ENCODE measurements at regions not wholly inside any gene's neighbourhood (a gene's known extent, or its start where the extent isn't known, plus 50 kb on each side); places are given as distances from the start of the nearest gene placed in this dataset.
"Not testable (repeated sequence)": the region's sequence is repeated elsewhere in the genome, so short reads cannot be mapped to it uniquely, and the experiment has no call there.

DNA sequence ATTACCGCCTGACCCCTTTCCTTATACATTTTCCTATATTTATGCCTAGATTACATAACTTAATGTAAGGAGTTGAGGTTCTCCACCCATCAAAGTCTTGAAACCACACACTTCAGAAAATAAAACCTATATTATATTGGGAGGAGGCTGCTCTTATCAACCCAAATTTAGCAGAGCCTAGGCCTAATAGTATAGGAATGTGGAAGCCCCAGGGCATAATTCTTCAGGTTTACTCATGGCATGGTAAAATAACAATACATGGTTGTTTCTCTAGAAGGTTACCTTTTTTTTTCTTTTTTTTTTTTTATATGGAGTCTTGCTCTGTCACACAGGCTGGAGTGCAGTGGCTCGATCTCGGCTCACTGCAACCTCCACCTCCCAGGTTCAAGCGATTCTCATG is 157.6 kb upstream of the KCTD3 start:
- POLR2A ChIA-PET; DNase-seq; H3K4me1 Mint-ChIP-seq; H3K27me3 Mint-ChIP-seq; H3K4me3 Mint-ChIP-seq; H3K36me3 Mint-ChIP-seq (ENCODE audit: low read depth); CTCF ChIA-PET; H3K9me3 Mint-ChIP-seq; H3K27ac Mint-ChIP-seq: not testable (repeated sequence)

DNA sequence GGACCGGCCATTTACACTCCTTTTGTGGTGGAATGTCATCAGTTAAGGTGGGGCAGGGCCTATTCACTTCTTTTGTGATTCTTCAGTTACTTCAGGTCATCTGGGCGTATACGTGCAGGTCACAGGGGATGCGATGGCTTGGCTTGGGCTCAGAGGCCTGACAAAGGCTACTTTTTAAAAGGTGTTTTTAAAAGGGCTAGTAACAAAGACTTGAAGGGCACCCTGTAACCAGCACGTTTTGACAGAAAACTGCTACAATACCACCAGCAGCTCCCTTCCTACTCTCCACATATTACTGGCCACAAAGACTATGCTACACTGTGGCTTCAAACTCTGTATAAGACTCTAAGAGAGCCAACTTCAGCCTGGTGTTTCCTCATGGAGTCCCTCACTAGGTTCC is 151.6 kb upstream of the KCTD3 start:
- H3K36me3 Mint-ChIP-seq (ENCODE audit: low read depth); H3K27me3 Mint-ChIP-seq; H3K4me3 Mint-ChIP-seq; H3K27ac Mint-ChIP-seq; POLR2A ChIA-PET; CTCF ChIA-PET; DNase-seq; H3K4me1 Mint-ChIP-seq; H3K9me3 Mint-ChIP-seq: not testable (repeated sequence)

DNA sequence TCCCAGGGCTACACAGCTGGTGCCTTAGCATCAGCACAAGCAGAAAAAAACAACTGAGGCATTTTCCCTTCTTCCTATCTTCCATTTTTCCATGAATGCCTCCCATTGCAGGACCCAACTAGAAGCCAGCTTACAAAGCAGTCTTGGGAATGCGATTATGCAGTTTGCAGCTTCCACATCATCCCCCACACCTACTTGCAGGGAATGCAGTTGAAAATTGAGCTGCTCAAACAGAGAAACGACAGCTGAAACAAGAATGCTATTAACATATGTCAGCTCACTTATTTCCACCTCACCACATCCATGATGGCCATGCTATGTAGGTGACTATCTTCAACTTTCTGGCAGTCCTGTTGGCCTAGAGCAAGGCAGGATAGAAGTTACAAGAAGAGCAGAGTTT is 150.6 kb upstream of the KCTD3 start:
- POLR2A ChIA-PET = no interaction called here
- CTCF ChIA-PET = no interaction called here
- Mint-ChIP-seq H3K27ac (no peak overlapping the region), H3K36me3 (ENCODE audit: low read depth) (no peaks in the 10 kb centered on the region), H3K4me1 (no peaks in the 10 kb centered on the region), H3K4me3 (no peak overlapping the region), H3K9me3 (no peaks in the 10 kb centered on the region), H3K27me3 (no peaks in the 10 kb centered on the region)
- no peak for DNase-seq

DNA sequence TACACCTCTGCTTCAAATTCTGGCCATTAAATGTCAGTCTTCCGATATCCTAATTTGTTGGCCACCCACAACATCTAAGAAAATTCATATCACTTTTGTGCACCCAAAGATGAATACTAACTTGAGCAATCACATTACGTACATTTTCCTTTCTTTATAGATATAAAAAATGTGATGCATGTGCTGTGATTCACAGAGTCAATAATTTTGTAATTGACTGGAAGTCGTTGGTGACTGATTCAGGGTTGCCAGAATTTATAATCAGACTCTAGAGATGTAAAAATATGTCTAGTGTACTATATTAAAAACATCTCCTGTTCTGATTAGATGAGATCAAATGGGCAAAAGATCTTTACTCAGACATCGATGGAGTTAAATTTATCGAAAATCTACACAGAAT is 150.0 kb upstream of the KCTD3 start:
- H3K9me3 Mint-ChIP-seq = no peaks in the 10 kb centered on the region
- no peaks in the 10 kb centered on the region for H3K36me3 Mint-ChIP-seq (ENCODE audit: low read depth)
- no peak for DNase-seq
- POLR2A ChIA-PET = no interaction called here
- no peaks in the 10 kb centered on the region for H3K27me3 Mint-ChIP-seq
- no peaks in the 10 kb centered on the region for H3K4me1 Mint-ChIP-seq
- H3K4me3 Mint-ChIP-seq = no peak overlapping the region
- no peak overlapping the region for H3K27ac Mint-ChIP-seq
- CTCF ChIA-PET = no interaction called here

DNA sequence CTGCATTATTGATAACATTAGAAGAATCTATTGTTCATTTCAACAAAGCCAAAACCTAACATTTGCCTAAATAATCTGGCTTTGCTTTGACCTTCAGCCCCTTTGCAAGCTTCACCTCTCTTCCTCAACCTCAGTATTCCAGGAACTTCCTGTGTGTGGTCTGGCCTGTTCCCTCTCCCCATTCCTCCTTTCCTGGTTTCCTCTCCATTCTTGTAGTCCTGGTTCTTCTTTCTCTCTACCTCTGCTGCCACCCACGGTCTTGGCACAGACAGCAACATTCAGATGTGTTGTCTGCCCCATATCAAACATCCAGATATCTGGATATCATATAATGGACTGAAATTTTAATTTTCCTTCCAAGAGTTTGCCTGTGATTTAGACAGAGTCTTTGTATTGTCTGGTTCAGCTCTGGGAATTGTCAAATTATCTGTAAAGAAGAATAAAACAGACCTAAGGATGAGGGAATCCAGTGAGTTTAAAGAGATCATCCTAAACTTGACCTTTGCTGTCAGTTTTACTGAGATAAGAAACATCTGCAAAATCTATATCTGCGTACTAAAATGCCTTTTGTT is 148.1 kb upstream of the KCTD3 start:
- DNase-seq = no peak
- no peaks in the 10 kb centered on the region for H3K27me3 Mint-ChIP-seq
- H3K36me3 Mint-ChIP-seq (ENCODE audit: low read depth) = no peaks in the 10 kb centered on the region
- no peak overlapping the region for H3K27ac Mint-ChIP-seq
- ChIA-PET POLR2A (no interaction called here), CTCF (no interaction called here)
- no peak overlapping the region for H3K4me3 Mint-ChIP-seq
- H3K4me1 Mint-ChIP-seq = no peaks in the 10 kb centered on the region
- H3K9me3 Mint-ChIP-seq = no peaks in the 10 kb centered on the region

DNA sequence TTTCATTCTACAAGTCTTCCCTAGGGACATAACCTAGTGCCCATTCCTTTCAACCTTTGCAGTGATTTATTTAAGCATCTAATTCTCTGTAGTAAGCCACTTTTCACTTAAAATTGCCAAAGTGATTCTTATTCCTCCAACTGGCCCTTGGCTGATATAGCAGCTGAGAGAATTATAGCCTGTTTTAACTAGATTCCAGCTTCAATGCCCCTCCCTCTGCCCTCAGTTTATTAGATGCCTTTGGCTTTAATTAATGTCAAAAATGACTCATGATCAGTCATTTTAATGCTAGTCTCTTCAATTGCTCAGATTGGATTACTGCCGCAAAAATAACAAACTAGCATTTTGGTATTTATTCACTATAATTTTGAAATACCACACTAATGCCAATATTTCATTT is 145.4 kb upstream of the KCTD3 start:
- POLR2A ChIA-PET = no interaction called here
- Mint-ChIP-seq H3K4me3 (no peak overlapping the region), H3K36me3 (ENCODE audit: low read depth) (no peaks in the 10 kb centered on the region), H3K27ac (no peak overlapping the region), H3K9me3 (no peaks in the 10 kb centered on the region), H3K4me1 (no peaks in the 10 kb centered on the region), H3K27me3 (no peaks in the 10 kb centered on the region)
- CTCF ChIA-PET = no interaction called here
- DNase-seq = no peak

DNA sequence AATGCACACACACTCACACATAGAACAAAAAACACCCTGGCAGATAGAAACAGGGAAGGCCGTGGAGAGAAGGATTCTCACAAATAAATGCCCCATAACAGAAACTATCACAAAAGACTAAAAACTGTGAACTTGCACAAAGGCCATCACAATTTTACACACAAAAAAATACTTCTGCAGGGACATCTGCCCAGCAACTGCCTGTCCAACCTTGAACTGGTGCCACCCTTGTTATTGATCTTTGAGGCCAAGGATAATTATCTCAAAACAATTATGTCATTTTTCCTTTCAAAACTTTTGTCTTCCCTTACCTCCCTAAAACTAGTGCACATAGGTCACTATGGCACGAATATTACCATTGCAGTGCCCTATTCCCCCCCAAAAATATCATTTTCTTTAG is 143.8 kb upstream of the KCTD3 start:
- peaks cover 2% of the 10 kb centered on the region for H3K9me3 Mint-ChIP-seq
- no peak for DNase-seq
- ChIA-PET CTCF (no interaction called here), POLR2A (no interaction called here)
- H3K36me3 Mint-ChIP-seq (ENCODE audit: low read depth) = no peaks in the 10 kb centered on the region
- H3K4me1 Mint-ChIP-seq = no peaks in the 10 kb centered on the region
- H3K4me3 Mint-ChIP-seq = no peak overlapping the region
- no peaks in the 10 kb centered on the region for H3K27me3 Mint-ChIP-seq
- H3K27ac Mint-ChIP-seq = no peak overlapping the region

DNA sequence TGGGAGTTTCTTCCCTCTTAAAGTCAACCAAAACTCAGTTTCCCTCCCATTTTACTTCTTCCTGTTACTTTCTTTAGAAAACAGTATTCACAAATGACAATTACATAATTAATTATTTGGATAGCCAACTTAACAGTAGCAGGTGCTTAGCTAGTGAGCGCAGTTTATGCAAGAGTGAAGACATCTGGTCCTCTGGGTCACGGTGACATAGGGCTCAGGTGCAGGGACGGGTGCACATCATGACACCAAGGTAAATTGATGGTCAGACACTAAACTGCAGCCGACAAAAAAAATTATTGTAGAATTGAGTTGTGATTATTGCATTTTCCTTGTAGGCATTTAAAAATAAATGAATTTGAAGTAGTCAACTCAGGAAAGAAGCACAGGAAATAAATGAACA is 142.0 kb upstream of the KCTD3 start:
- peaks cover 5% of the 10 kb centered on the region for H3K9me3 Mint-ChIP-seq
- no peaks in the 10 kb centered on the region for H3K4me1 Mint-ChIP-seq
- no peaks in the 10 kb centered on the region for H3K36me3 Mint-ChIP-seq (ENCODE audit: low read depth)
- no peak overlapping the region for H3K27ac Mint-ChIP-seq
- no peak for DNase-seq
- POLR2A ChIA-PET = no interaction called here
- H3K27me3 Mint-ChIP-seq = no peaks in the 10 kb centered on the region
- CTCF ChIA-PET = interaction anchor here (0.5 kb wide), 1 partner anchor 1914 kb away, joined by 5 read pairs; no protein-coding TSS in a partner anchor
- H3K4me3 Mint-ChIP-seq = no peak overlapping the region

DNA sequence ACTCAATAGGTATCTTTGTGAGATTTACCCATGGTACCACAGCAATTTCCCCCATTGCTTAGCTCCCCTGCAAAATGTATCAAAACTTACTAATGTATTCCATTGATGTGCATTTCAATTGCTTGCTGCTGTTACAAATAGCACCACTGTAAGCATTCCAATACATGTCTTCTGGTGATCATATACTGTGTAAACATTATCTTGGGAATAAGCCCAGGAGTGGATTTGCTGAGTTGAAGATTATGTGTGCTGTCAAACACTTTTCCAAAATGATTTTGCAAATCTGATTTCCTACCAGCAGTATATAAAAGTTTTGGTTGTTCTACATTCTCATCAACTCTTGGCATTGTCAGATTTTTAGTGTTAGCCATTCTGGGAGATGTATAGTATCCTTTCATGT is 141.0 kb upstream of the KCTD3 start:
- Mint-ChIP-seq H3K27me3 (no peaks in the 10 kb centered on the region), H3K9me3 (peaks cover 5% of the 10 kb centered on the region), H3K4me3 (no peak overlapping the region), H3K36me3 (ENCODE audit: low read depth) (no peaks in the 10 kb centered on the region), H3K4me1 (no peaks in the 10 kb centered on the region), H3K27ac (no peak overlapping the region)
- ChIA-PET POLR2A (no interaction called here), CTCF (no interaction called here)
- DNase-seq = no peak

DNA sequence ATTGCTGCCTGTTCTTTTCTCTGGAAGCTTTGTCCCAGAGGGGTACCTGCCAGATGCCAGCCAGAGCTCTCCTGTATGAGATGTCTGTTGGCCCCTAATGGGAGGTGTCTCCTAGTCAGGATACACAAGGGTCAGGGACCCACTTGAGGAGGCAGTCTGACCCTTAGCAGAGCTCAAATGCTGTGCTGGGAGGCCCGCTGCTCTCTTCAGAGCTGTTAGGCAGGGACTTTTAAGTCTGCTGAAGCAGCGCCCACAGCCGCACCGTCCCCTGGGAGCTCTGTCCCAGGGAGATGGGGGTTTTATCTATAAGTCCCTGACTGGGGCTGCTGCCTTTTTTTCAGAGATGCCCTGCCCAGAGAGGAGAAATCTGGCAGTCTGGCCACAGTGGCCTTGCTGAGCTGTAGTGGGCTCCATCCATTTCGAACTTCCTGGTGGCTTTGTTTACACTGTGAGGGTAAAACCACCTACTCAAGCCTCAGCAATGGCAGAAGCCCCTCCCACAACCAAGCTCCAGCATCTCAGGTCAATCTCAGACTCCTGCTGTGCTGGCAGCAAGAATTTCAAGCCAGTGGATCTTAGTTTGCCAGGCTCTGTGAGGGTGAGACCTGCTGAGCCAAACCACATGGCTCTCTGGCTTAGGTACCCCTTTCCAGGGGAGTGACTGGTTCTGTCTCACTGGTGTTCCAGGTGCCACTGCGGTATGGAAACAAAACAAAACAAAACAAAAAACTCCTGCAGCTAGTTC is 134.4 kb upstream of the KCTD3 start:
- POLR2A ChIA-PET; H3K9me3 Mint-ChIP-seq; H3K27ac Mint-ChIP-seq; H3K4me1 Mint-ChIP-seq; H3K36me3 Mint-ChIP-seq (ENCODE audit: low read depth); CTCF ChIA-PET; H3K27me3 Mint-ChIP-seq; DNase-seq; H3K4me3 Mint-ChIP-seq: not testable (repeated sequence)

DNA sequence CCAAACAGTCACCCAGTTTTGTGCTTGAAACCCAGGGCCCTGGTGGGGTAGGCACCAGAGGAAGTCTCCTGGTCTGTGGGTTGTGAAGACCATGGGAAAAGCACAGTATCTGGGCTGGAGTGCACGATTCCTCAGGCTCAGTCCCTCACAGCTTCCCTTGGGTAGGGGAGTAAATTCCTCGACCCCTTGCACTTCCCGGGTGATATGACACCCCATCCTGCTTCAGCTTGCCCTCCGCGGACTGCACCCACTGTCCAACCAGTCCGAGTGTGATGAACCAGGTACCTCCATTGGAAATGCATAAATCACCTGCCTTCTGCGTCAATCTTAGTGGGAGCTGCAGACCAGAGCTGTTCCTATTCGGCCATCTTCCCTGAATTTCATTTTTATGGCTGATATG is 133.9 kb upstream of the KCTD3 start:
- CTCF ChIA-PET = no interaction called here
- no peak for DNase-seq
- Mint-ChIP-seq H3K4me1 (no peaks in the 10 kb centered on the region), H3K9me3 (peaks cover 3% of the 10 kb centered on the region), H3K36me3 (ENCODE audit: low read depth) (no peaks in the 10 kb centered on the region), H3K4me3 (no peak overlapping the region), H3K27ac (no peak overlapping the region), H3K27me3 (no peaks in the 10 kb centered on the region)
- POLR2A ChIA-PET = no interaction called here

DNA sequence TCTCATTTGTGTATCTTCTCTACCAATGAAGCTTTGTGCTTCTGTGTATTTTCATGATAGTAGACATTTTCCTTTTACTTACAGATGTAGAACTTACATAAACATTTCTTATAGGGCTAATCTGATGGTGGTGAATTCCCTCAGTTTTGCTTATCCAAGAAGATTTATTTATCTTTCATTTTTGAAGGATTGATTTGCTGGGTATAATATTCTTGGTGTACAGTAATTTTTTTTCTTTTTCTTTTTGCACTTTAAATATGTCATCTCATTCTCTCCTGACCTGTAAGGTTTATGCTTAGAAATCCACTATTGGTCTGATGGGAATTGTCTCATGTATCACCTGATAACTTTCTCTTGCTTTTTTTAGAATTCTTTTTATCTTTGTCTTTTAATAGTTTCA is 127.6 kb upstream of the KCTD3 start:
- Mint-ChIP-seq H3K9me3 (peaks cover 9% of the 10 kb centered on the region), H3K27ac (no peak overlapping the region), H3K4me3 (no peak overlapping the region), H3K36me3 (ENCODE audit: low read depth) (no peaks in the 10 kb centered on the region), H3K27me3 (no peaks in the 10 kb centered on the region), H3K4me1 (no peaks in the 10 kb centered on the region)
- DNase-seq = no peak
- ChIA-PET CTCF (no interaction called here), POLR2A (no interaction called here)

DNA sequence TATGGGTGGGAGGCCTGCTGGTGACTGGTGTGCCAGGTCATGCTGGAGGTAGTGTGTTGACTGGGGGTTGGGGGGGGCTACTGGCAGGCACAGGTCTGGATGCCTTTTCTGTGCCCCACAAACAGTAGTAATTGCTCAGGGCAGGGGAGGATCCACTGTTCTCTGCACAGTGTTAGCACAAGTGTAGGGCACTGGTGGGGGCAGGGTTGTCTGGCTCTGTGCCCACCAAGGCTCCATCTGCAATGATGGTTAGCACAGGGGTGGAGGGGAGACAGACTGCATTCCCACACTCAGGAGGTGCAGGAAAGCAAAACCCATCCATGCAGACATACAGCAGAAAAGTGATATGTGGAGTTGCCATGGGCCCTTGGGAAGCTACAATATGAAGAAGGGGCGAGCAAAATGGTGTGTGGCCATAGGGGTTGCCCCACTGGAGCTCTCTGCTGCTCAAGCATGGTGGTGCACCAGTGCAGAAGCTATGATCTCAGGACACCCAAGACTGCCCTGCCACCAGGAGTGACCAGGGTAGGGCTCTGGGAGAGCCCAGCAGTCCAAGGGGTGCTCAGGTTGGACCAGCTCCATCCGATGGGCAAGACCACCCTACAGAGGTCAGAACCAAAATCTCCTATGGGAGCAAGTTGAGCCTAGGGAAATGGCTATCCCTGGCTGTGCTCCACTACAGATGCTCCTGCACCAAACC is 122.2 kb upstream of the KCTD3 start:
- Mint-ChIP-seq H3K4me3 (no peak overlapping the region), H3K9me3 (peaks cover 3% of the 10 kb centered on the region), H3K36me3 (ENCODE audit: low read depth) (no peaks in the 10 kb centered on the region), H3K27ac (no peak overlapping the region), H3K4me1 (no peaks in the 10 kb centered on the region), H3K27me3 (no peaks in the 10 kb centered on the region)
- CTCF ChIA-PET = no interaction called here
- DNase-seq = no peak
- POLR2A ChIA-PET = no interaction called here

DNA sequence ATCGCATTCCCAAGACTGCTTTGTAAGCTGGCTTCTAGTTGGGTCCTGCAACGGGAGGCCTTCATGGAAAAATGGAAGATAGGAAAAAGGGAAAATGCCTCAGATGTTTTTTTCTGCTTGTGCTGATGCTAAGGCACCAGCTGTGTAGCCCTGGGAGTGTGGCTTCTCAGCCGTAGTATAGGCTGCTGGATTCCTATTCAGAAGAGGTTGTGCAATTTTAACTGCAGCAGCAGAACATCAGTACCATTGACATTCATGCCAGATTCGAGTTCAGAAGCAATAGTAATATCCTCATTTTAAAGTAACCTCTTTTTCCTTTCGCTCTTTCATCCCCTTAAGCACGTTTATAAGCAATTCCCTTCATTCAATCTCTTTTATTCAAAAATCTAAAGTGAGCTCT is 119.1 kb upstream of the KCTD3 start:
- H3K4me1 Mint-ChIP-seq; H3K4me3 Mint-ChIP-seq; H3K27ac Mint-ChIP-seq; H3K9me3 Mint-ChIP-seq; DNase-seq; H3K36me3 Mint-ChIP-seq (ENCODE audit: low read depth); CTCF ChIA-PET; POLR2A ChIA-PET; H3K27me3 Mint-ChIP-seq: not testable (repeated sequence)
